NCI-H146 treated with DMSO at 0.1 percent for 48 hours (cell line): ENCODE measurements at regions not wholly inside any gene's neighbourhood (a gene's known extent, or its start where the extent isn't known, plus 50 kb on each side); places are given as distances from the start of the nearest gene placed in this dataset.

Experiments used
- DNase-seq: peaks from one replicate; lab custom pipeline; 2025; ENCODE audit not compliant: unreplicated experiment; lab: John Stamatoyannopoulos, UW

DNA sequence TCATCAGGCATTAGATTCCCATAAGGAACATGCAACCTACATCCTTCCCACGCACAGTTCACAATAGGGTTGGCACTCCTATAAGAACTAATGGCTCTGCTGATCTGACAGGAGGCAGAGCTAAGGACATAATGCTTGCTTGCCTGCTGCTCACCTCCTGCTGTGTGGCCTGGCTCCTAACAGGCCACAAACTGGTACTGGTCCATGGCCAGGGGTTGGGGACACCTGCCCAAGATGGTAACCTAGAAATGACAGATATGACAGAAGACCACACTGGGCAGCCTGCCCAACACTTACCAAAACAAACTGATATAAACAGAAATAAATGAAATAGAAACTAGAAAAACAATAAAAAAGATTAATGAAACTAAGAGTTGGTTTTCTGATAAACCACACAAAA, 325.6 kb downstream of the SEC23A start:
- DNase-seq: no peak

DNA sequence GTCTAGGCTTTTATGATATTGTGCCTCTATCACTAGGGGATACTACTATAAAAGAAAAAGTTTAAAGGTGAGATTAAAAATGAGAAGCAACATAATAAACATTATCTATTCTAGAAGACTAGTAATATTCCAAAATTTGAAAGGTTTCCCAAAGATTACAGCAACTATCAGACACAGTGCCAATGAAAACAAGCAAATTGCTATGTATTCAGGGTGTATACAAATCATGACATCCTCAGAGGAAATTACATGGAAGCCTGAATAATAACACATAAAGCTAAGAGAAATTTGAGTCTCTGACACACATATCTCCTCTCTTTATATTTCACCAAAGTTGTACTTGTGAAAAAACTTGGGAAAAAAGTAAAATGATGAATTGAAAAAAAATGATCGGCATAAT, 327.0 kb downstream of the SEC23A start:
- DNase-seq: no peak

DNA sequence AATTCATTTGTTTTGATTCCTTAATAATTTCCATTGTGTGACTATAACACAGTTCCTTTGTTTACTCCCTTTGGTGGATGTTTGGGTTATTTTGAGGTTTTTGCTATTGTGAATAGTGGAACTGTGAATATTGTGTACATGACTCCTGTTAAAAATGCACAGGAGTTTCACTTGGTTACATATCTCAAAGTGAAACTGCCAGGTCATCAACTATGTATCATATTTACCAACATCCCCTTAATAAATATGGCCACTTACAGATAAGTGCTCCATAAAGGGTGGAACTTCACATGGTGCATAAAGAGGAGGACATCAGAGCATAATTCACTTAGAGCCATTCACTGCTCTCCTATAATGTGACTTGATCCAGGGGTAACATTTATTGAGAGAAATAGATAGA, 328.9 kb downstream of the SEC23A start:
- DNase-seq: no peak

DNA sequence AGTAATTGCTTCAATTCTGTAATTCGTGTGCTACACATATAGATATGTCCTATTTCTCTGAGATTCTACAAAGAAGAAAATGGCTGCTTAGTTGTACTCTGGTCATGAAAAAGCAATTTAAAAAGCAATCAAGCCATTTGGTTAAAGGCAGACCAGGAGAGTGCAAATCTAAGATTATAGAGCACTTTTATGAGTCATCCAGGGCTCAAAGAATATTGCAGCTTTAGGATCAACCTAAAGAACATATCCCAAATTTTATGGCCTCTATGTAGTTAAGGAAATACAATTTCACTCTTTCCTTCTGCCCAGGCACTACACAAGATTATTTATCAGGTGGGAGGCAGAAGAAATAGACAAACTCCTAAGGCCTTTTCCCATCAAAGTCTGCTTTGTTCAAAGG, 332.8 kb downstream of the SEC23A start:
- DNase-seq: no peak

DNA sequence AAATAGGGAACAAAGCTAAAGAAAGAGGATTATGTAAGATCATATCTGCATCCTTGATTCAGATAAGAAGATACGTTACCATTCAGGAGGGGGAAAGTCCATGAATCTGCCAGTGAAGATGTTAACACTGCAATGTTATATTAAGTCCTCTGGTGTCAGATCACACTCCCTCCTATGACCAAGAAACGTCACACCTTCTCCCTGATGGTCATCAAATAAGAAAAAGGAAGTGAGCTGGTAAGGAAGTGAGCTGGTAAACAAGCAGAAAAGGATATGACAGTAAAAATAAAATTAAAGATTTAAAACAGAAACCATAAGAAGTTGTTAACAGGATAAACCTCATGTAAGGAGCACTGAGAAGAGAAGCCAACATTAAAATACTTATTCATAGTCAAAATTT, 340.2 kb downstream of the SEC23A start:
- no peak for DNase-seq

DNA sequence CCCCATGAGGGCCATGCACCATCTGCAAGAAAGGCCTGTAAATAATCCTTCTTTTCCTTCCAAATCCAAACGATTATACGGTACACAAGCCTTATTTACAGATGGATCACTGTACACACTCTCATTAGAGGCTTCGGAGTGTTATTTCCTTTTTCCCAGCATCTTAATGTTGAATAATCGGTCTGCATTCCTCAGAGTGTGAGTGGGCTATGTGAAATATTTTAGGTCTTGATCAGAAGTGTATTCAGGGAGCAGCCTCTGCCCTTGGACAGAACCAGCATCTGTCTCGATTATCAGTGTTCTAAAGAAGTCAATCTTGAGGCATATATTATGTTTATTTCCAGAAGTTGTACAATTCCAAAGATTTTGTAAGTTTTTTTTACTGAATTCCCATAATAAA, 340.6 kb downstream of the SEC23A start:
- DNase-seq: no peak

DNA sequence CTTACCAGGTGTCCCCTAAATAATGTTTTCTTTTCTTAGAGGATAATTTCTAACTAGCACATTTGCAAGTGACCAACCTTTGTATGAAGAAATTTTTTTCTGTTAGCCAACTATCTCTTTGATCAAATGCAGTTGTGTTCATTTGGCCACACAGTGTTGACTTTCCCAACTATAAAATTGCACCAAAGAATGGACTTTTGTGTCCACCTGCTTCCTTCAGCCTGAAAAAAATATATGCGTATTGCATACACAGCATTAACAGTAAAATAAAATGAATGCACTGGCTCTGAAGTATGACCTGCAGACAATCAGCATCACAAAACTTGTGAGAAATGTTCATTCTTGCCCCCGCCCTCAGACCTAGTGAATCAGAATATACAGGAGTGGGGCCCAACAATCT, 342.0 kb downstream of the SEC23A start:
- DNase-seq: no peak

DNA sequence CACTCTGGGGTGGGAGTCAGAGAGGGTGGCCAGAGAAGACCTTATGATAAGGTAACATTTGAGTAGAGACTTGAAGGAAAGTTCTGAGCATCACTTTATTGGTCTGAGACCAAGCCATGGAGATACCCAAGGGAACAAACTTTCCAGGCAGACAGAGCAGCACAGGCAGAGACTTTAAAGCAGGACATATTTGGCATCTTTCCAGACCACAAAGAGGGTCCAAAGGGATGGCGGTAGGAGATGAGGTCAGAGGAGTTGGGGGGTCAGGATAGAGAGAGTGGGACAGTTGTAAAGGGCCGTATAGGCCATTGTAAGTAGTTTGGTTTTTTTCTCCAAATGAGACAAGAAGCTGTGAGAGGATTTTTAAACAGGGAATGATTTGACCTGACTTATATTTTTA, 344.4 kb downstream of the SEC23A start:
- no peak for DNase-seq

DNA sequence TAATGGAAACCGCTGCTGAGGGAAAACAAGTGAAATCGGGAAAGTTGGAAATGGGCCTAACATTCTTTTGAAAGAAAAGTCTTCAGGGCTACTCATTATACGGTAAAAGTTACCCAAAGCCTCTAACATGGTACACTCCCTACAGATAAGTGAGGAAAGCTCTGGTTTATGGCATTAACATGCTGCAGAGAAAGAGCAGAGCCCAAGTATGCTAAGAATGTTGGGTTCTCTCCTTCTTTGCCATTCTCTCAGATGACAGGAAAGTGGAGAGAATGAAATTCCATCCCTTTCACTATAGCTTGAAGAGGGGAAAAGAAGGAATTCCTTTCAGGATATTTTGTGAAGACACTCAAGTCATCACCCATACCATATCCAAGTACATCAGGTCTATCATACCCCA, 348.0 kb downstream of the SEC23A start:
- no peak for DNase-seq

DNA sequence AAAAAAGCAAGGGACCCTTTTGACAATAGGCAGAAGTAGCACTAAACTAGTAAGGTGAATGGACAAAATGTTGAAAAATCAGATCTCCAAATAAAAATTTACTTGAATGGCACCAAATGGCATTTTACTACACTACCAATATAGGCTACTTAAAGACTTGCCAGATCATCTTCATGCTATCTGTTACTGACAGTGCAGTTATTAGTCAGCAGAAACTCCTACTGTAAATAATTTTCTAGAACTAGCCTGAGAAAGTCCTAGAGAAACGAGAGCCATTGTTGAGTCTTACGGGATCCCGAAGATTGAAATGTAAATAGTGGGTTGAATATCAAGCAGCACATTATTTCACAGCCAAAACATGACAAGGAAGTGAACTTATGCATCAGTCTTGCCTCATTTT, 350.3 kb downstream of the SEC23A start:
- no peak for DNase-seq

DNA sequence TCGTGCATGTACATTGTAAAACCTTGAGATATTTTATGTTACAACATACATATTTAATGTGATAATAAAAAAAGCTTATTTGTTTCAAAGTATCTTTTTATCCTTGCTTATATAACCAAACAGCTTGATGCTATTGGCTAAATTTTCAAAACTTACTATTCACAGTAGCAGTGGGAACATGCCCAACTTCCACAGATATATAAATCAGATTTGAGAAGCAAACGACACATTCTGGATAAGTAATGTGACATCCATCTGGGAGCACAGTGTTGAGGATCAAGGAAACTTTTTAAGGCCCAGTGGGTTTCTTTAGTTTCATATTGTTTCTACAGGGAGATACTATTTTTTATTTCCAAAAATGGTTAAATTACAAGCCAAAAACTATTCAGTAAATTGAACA, 350.7 kb downstream of the SEC23A start:
- DNase-seq: no peak

DNA sequence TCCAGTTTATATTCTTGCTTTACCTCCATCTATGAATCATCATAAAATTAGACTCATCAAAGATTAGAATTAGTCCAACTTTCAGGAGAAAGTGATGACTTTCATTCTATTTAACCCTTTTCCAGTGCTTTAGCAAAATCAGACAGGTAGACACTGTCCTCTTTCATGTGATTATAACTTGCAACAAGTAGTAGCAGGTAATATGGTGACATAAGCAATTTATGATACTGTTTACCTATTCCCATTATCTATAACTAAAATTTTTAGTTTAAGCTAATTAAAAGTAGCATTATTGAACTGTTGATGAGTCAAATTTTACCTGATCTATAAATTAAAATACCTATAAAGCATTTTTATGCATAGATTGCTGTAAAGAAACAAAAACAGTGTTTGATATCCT, 351.6 kb downstream of the SEC23A start:
- no peak for DNase-seq

DNA sequence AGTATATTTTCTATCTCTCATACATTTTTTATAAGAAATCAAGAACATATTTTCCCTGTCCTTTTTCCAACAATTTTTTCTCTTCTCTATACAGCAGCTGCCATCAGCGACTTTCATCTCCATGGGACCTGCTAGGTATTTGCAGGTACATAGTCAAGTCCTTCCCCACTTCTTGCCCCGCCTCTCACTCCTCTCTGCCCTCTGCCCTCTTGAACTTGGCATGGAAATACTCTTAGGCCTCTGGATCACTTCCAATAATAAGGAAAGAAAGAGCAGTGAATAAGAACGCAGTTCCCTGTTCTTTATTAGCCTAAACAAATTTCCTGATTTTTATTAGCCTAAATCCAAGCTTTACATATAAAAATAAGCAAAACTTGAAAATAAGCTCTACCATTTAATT, 353.1 kb downstream of the SEC23A start:
- no peak for DNase-seq

DNA sequence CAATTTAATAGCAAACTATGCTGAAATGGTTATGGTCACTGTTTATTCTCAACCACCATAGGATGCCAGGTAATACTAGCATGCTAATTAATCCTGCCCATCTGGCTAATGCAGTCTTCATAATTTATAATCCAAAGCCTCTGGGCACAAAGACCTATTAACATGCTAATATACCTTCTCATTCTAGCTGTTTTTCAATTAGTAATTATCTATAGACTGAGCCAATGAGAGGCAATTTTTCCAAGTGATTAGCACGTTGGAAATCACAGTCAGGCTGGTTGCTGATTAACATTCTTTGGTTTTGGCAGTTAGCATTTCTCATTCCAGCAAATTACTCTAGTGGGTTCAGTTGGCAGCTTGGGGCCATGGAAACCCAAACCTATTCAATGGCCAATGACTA, 357.2 kb downstream of the SEC23A start:
- DNase-seq: no peak

DNA sequence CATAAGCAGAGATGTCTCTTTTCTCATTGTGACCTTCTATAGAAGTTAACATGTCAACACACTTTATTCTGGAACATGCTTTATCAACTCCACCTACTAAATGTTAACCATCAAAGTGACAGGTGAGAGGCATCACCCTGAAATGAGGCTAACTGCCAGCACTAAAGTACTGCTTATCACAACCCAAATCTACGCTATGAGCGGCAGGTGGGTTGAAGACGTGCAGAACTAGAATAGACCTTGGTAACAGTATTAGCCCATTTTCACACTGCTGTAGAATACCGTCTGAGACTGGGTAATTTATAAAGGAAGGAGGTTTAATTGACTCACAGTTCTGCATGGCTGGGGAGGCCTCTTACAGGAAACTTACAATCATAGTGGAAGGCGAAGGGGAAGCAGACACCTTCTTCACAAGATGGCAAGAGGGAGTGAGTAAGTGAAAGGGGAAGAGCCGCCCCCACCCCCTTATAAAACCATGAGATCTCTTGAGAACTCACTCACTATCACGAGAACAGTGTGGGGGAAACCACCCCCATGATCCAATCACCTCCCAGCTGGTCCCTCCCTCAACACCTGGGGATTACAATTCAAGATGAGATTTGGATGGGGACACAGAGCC, 359.0 kb downstream of the SEC23A start:
- no peak for DNase-seq

DNA sequence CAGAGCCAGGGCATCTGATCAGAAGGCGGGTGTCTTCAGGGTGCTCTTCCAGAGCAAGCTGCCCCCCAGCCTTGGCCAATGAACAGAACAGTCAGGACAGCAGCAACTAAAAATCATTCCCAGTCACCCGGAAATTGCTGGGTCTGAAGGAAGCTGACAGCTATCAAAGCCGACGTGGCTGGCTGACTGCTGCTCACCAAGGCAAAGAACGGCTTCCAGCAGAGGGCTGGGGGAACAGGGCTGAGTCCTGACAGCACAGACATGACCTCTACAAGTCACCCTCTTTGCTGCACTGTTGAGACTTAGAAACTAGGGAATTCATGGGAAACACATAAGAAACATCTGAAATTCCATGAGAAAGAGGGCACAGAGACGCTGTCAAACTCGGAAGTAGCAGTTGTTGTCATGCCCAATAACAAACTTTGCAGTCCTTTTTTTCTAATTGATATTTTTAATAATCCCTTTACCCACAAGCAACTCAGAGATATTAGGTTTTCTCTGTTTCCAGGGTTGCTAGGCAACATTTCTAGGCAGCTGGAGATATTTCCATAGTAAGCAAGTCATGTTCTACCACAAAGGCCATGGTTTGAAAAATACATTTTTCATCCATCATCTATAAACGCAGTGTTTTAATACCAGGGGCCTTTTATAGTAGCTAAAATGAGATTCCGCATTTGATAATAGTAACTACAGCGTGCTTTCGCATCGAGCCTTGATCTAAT, 365.2 kb downstream of the SEC23A start:
- no peak for DNase-seq

DNA sequence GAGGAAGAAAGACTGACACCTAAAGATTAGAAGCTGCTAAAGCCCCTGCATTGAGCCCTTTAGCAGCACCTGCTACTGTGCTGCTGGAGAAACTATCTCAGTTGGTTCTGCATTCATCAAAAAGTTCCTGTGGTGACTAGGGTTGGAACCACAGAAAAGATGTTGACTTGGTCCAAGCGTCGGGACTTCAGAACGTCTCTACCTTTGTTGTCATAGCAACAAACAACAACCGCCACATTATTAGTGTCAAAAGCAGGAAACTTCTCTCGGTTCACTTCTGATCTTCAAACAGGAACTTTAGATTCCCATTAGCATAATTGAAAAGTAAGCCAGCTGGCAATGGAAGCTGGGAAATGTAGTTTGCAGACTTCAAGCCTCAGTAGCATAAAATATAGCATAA, 368.0 kb downstream of the SEC23A start:
- DNase-seq: no peak

DNA sequence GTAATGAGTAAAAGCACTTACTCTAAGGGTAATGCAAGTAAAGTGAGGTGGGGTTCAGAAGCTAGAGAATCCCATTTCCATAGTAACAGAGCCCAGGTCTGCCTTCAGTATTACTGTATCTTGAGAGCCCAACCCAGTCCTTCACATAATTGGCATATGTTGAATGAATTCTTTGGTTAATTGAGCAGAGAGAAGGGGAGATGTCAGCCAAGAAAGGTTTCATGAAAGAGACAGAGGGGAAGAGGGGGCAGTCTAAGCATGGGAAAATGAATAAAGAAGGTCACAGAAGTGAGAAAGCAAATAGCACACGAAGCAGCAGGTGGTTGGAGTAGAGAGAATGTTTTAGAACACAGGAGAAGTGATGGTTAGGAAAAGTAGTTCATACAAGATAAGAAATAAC, 371.1 kb downstream of the SEC23A start:
- no peak for DNase-seq

DNA sequence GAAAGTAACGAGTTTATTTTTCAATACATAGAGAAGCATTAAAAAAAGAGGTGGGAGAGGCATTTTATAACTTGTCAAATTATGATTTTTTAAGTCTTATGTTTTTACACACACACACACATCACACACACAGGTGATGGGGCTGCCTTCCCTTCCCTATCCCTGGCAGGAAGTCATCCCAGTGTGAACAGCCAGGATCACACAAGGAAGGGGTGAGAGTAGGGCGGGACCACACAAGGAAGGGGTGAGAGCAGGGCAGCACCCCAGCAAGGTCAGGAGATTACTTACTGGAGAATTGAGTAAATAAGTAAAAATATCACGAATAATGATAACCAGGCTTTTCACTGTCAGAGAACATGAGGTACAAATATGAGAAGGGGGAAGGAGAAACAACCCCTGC, 372.6 kb downstream of the SEC23A start:
- no peak for DNase-seq

DNA sequence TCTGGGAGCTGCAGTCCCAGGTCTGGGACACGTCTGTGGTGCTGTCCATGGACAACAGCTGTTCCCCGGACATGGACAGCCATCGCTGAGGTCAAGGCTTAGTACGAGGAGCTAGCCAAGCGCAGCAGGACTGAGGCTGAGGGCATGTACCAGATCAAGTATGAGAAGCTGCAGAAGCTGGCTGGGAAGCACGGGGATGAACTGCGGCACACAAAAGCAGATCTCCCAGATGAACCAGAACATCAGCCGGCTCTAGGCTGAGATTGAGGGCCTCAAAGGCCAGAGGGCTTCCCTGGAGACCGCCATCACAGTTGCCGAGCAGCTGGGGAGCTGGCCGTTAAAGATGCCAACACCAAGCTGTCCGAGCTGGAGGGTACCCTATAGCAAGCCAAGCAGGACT, 375.3 kb downstream of the SEC23A start:
- DNase-seq: no peak

DNA sequence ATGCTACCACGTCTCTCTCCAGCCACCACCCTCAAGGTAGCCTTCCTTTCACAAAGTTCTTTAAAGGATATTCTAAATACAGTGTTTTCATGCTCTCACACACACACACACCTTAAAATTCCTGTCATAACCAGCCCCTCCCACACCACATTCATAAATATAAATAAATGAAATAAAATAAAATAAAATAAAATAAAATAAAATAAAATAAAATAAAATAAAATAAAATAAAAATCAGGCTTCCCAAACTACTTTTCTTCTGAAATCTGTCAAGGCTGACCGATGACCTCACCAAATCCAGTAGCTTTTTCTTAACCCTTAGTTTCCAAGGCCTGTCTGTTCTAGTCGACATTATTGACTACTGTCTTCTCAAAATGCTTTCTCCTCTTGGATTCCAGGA, 378.4 kb downstream of the SEC23A start:
- no peak for DNase-seq

DNA sequence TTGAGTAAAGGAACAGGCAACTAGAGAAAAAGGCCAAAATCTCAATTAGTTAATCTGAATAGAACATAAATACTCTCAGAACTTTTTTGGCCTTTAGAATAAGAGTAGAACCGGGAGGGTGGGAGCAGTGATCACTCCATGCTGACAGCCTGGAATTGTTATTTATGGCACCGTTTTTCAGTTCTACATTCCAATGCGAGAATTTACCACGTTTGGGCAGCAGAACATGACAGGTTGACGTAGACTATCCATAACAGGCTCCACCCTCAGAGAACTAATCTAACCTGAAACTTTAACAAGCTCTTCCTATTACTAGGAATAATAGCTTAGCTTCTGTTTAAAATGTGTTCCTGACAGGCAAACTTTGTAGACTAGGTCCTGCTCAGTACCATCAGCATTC, 379.1 kb downstream of the SEC23A start:
- no peak for DNase-seq

DNA sequence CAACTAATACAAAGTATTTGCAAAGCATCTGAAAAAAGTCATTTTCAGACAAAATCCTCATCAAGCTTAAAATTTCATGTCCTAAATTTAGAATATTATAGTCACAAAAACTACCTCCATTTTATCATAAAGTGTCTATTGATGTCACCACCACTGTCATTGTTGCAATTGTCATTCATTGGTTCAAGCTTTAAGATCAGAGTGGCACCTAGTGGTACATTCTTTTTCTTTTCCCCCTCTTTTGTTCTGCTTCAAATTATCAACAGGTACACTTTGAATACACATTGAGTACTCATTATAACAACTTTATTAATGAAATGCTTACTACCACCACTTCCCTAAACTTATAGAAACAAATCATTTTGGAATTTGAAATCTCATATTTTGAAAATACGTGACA, 379.8 kb downstream of the SEC23A start:
- DNase-seq: no peak
